NCI-H2107 (cell line): ENCODE measurements at regions not wholly inside any gene's neighbourhood (a gene's known extent, or its start where the extent isn't known, plus 50 kb on each side); places are given as distances from the start of the nearest gene placed in this dataset.
A peak's percentile ranks its signal among the peaks of the same experiment; 100 is the strongest.

Source experiments
- DNase-seq: peaks from one replicate; lab custom pipeline; 2025; lab: John Stamatoyannopoulos, UW

DNA sequence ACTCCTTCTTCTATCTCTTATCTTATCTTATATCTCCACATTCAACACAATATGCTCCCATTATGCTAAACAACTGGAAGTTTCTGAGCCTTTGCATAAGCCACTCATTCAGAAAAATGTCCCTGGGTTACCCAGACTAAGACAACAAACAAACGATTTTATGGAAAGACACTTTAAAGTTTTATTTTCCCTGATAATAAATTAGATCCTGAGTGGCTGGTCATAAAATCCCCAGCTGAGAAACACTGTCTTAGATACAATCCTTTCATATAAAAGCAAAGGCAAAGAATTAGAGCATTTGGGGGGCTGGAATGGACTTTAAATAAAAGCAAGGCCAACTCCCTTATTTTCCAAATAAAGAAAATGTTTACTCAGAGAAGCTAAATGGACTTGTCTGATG, 322.3 kb downstream of the GBE1 start:
- DNase-seq, result no peak

DNA sequence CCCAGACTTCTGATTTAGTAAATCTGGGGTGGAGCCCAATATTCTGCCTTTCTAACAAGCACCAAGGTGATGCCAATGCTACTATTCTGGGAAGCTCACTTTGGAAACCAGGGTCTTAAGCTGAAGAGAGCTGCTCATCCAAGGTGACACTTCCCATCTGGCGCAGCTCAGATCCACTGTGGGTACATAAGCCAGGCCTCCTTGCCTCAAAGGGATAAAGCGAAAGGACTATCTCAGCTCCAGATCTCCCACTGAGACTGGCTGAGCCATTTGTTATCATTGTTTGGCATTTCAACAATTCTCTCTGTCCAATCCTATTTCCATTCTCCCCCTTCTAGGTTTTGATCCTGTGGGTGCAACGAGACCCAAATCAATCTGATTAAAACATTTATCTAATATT, 323.8 kb downstream of the GBE1 start:
- DNase-seq, result no peak

DNA sequence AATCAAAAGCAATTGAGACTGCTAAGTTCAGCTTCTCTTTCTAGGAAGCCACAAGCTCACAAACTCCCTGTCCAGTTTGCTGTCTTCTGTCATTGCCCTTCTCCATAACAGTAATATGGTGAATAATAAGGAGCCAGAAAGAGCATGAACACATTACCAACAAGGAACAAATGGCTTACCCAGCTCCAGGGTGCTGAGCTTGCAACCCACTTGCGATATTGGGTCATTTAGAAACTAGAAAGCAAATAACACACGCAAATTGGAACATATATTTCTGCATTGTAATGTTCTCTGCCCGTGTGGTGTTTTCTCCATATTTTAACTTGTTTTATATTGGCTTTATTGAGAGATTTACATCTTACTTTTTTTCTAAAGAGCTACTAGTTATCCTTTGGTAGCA, 325.3 kb downstream of the GBE1 start:
- no peak for DNase-seq

DNA sequence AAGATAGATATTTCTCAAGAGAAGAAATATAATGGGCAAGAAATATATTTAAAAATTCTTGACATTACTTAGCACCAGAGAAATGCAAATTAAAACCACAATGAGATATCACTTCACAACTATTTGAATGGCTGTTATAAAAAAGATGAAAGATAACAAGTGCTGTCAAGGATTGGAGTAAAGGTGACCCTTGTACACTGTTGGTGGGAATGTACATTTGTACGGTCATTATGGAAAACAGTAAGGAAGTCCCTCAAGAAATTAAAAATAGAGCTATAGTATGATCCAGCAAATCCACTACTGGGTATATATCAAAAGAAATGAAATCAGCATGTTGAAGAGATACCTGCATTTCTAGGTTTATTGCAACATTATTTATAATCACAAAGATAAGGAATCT, 326.4 kb downstream of the GBE1 start:
- DNase-seq, result no peak

DNA sequence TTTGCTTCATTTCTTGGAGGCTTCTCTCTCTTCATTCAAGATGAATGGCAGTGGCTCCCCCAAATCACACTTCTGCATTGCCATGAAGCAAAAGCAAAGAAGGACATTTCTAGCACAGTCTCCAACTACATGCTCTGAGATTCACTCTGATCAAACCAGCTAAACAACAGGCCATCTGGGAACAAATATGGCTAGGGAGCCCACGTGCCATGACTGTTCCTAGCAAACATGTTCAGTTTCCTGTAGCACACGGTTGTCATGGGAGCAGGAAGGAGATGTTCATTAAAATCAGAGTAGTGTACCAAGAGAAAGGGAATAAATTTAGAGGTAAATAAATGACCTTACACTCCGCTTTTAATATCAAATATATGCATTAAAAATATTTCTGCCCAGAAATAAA, 327.3 kb downstream of the GBE1 start:
- no peak for DNase-seq

DNA sequence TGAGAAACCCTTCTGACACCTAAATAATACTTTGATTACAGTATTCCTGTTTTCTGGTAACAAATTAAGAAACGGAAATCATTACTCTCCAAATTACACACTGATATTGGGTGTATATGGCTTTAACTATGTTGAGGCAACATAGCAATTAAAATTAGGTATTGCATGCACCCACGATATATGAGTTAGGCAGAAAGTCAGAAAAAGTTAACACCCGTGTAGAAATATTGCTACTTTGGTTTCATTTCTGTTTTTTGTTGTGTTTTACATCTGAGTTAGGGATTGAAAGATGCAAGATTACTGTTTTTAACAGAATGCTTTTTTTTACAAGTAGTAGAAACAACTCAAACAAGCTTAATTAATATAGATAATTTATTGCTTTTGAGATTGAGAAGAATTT, 327.8 kb downstream of the GBE1 start:
- DNase-seq, result no peak

DNA sequence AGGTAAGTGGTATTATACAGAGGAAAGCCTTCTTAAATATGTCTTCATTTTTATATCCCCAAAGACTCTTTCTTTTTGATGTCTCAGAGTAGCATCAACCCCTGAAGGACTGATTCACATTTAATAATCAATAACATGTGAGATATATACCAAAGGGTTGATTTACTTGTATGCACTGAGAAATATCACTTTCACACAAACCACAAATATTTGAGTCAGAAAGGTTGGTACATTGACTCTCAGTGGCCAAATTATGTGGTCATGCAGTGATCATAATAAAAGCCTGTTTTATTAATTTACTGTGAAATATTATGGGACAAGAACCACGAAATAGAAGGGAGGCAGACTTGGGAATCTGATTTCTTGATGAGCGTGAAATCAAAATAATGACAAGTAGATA, 329.0 kb downstream of the GBE1 start:
- no peak for DNase-seq

DNA sequence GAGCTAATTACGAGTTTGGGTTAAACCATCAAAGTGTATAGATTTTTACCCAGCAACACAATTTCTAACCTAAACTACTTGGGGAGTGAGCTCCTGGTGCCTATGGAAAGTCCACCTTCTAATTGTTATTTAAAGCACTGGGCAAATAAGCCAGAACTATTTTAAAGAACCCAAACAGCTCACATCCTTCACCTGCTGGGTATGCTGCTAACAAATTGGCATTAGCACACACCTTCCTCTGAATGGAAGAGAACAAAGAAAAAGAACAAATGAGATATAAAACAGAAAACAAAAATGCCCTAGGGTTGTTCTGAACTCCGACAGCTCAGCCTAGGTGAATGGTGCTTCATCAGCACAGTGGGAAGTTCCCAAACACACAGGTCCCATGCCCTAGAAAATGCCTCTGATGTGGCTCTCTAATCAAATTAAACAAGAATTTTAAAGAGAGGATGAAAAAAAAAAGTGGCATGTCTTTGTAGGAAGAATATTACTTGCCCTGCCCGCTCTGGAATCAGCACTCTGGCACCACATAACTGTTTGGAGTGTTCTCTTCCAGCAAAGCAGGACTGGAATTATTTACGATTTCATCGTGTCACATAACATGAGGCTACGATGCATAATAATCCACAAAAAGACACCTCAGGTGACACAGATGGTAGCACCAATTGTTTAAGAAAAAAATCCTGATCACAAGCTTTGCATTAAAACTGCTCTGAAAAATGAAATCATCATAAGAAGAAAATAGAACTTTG, 334.4 kb downstream of the GBE1 start:
- no peak for DNase-seq

DNA sequence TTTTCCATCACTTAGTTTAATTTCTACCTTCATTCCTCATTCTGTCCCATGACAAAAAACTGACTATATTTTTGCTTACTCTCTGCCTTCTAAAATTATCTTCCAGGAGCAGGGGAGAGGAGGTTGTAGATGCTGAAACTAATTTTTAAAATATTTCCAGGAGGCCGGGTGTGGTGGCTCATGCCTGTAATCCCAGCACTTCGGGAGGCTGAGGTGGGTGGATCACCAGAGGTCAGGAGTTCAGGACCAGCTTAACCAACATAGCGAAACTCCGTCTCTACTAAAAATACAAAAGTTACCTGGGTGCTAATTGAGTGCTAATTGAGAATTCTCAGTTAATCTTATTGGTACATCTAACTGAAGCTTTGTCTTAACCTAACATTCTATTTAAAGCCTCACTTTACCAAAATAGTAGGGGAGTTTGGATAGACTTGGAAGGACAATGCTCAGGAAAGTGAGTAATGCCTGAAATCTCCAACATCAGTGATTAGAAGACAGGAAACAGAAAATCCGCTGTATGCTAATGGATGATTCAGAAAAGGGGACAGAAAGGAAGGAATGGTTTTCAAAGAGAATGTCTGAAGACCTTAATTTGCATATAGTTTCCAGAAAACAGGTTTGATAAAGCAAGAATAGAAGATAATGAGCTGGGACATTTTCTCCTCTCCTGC, 336.1 kb downstream of the GBE1 start:
- no peak for DNase-seq

DNA sequence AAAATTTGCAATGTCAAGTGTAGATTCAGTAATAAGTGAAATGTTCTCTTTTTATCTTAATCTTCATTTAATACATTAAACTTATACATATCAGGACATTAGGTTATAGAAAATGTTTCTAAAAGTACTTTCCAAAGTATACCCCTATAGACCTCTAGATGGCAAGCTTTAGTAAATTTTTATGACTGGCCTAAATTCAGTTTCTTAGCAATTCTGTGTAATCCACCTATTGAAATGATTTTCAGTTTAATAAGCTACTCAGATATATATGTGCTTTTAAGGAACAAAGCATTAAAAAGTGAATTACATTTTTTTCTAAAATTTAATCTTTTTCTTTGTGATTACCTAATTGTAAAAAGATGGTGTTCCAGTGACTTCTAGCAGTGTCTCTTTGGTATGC, 342.2 kb downstream of the GBE1 start:
- no peak for DNase-seq

DNA sequence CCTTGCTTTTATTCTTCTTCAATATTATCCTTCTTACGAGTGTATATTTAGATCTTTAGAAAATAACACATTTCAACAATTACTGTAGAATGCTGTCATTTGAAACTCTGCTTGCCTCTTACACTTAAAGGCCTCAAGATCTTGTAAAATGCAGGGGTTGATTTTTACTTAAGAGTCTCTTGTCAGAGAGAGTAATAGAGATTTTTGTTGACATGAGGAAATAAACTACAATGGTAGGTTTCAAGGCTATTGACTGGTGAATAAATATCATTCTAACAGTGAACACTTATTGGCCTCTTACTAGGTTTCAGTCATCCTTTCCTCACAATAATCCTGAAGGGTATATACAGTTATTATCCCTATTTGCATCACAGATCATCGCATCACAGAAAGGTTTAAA, 344.6 kb downstream of the GBE1 start:
- no peak for DNase-seq

DNA sequence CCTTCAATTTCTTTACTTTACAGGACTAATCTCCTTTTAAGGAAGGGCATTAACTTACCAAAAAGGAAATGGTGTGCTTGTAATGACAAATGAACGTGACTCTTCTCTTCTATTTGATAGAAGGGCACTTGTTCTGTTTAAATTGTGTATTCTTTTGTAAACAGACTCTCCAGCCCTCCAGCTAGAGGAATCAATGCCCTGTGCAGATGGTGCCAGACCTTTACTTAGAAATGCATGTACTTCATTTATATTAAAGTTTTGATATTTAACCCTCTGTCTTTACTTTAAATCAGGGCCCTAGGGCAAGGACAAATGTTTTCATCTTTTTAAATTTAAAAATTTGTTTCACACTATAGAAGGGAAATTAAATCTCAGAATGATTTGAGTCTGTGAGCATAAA, 355.1 kb downstream of the GBE1 start:
- no peak for DNase-seq

DNA sequence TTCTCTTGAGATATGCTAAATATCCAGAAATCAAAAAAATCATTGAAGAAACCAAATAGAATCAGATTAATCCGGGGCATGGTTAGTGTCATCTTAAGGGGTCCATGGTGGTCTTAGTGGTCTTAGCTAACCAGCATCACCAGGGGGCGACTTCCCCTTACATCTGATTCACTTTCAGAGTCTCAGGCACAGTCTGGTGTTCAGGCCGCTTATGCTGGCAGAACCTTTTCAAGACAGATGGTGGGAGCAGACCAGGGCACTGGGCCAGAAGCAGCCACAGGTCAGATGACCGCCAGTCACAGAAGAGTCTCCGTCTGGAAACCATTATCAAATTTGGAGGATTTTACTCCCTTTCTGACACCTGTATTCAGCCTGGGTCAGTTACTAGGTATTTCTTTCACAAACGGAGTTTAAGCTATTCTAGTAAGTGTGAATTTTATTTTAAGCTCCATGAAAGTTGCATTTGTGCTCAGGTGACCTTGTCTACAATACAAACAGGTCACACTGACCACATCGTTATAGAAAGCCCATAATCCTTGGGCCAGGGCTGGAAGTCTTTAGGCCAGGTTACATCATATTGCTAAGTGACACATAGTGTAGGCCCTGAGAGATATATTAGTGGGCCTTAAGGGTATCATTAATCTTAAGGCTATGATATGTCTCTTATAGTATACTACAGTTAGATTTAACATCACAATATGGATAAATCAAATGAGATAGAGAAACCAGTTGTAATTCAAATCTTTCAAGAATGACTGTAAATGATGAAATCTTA, 365.5 kb downstream of the GBE1 start:
- DNase-seq, result no peak

DNA sequence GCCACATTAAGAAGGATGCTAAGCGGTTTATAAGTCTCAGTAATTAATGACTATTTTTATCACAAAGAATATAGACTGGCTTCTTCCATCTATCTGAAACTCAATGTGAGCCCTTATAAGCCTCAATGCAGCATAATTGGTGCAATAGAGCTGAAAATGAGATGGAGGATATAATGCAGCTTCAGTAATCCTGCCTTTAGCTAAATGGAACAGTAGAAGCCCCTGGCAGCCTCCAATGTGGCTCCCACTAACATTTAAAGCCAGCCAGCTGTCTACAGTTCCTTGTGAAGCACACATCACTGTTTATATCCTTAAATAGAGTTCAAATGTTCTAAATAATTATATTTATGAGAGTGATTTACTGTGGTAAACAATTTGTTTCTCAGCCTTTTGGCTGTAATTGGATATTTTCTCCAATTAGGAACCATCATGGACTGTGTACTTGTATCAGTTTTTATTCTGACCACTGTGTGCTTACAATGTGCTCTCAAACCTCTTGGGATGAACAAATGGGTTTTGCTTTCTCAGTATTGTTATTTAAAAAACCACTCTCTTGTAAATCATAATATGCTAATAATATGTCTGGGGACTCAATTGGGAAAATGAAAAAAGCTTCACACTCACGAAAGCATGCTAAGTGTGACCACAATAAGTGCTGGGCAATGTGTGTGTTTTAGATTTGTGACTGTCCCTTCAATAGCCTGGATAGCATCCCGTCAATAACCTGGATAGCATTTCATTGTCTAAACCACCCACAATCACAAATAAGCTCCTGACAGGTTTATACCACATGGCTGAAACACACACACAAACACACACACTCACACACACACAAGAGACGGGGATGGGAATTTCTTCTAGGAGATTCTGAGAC, 366.6 kb downstream of the GBE1 start:
- peak; percentile 11 for DNase-seq

DNA sequence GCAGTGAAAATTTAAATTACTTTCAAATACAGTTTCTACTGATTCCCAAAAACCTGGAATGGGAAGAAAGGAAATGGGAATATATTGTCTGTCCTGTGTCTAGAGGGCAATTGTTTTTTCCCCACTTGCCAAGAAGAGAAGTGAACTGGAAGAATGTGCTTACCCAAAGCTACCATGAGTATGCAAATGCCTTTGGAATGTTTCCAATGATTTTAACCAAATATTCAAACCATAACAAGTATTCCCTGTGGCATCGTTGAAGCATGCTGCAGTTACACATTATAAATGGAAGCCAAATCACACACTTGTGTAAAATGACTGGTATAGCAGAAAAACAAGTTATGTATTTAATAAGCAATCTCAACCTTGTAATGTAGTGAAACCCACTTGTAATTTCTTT, 368.2 kb downstream of the GBE1 start:
- no peak for DNase-seq

DNA sequence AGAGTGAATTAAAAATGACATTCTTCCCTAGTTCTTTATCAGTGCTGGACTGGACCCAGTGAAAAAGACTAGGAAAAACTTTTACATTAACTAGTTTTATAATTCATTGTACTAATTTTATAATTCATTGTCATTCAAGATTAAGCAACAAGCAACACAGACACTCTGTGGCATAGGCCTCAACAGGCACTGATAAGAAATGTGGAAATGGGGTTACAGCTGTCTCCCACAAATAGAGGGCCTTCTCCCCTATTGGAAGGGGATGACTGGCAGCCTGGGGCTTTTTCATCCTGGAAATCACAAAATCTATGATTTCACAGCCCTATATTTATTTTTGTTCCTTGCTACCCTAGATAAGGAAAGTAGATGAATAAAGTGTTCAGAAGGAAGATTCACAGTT, 370.6 kb downstream of the GBE1 start:
- DNase-seq, result no peak

DNA sequence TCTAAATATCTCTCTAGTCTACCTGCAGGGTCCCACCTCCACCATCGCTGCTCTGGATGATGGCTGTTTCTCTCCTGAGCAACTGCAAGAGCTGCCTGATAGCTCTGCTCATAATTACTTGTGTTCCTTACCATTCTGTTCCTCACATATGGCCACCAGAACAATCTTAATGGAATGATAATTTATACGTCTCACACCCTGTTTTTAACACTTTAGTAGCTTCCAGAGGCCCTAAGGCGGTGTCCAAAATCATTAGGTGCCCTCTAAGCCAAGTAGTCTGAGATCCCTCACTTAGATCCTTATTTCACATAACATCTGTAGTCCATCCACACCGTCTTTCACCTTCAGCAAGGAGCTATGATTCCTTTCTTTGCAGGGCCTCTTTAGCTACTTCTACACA, 373.3 kb downstream of the GBE1 start:
- no peak for DNase-seq

DNA sequence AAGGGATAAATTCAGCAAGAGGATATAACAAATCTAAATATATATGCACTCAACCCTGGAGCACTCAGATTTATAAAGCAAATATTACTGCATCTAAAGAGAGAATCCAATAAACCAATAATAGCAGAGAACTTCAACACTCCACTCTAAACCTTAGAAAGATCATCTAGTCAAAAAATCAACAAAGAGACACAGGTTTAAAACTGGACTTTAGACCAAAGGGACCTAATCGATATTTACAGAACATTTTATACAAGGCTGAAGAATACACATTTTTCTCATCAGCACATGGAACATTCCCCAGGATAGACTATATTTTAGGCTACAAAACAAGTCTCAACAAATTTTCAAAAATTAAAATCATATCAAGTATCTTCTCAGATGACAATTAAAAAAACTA, 379.0 kb downstream of the GBE1 start:
- no peak for DNase-seq

DNA sequence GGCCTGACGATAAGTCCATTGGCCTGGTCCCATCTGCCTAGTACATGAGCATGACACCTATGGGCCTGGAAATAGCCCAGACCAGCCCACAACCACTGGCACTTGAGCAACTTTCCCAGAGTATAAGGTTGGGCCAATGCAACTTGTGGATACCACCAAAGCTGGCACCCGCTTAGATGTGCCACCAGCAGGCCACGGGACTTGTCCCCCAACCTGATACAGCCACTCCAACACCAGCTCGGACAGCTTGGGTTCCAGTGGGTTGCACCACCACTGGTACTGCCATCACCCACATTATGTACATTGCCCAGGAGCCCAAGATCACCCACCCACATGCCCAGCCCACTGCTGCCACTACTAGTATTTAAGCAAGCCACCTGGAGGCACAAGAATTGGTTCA, 381.2 kb downstream of the GBE1 start:
- DNase-seq, result no peak

DNA sequence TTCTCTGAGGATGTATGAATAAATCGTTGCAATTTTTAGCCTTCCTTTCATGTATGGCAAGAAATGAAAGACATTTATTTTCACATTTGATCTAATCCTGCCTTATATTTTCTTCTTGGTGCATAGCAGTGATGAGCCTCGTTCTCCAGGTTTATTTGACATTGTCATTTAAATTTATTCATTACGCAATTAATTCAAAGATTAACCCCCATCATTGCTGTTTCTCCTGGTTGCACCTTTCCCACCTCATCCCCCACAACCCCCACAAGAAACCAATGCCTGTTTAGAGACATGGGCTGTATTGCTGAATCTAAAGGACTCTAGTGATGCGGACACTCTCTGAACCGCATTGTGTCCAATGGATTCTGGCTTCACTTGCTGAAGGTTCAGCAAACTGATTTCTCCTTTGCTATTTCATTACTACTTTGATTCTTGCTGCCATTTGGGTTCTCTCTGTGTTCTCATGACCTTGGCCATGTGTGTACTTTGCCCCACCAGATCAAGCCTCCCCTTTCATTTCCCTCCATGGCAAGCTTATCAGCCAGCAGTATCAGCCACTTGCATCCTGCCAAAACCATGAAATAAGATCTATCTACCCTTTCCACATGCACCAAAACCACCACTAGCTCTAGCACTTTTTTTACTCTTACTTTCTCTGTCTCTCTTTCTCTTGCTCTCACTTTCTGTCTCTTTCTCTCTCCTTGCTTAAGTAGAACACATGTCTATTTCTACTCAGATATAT, 382.7 kb downstream of the GBE1 start:
- DNase-seq, result no peak

DNA sequence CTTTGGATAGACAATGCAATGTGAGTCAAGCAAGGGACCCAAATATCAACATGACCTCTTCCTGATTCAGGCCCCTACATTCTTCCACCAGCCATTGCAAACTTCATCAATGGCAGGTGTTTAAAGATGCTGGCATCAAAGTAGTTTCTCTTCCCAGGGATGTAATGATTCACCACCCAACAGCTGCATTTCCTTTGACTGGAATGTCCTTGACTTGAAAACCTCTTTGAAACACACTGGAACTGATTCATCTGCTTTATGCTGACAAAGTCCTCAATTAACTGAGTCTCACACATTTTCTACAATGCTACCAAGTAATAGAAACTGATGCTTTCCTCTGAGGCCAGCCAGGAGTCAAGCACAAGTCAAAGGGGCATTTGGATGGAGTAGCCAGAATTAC, 385.5 kb downstream of the GBE1 start:
- DNase-seq, result no peak

DNA sequence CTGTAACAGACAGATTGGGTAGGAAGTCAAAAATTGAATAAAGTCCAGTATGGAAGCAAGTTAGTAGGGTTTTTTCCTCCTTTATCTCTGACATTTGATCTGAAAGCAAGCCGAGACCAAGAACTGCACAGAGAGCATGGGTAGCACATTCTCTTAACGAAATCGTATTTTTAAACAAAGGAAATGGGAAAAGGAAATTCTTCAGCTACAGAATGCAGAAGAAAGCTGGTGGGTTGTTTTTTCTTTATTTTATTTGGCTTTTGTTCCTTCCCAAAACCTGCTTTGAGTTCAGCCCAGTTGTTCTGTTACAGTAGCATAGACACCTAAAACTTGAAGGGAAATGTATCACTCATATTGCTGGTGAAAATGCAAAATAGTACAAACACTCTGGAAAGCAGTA, 397.0 kb downstream of the GBE1 start:
- no peak for DNase-seq
